SW480 (cell line): ENCODE measurements at regions not wholly inside any gene's neighbourhood (a gene's known extent, or its start where the extent isn't known, plus 50 kb on each side); places are given as distances from the start of the nearest gene placed in this dataset.

Source experiments
- DNase-seq: peaks from one replicate; pipeline ENCODE4 v3.0.0-alpha.2; 2016; ENCODE audit warnings: low spot score

GRCh38 chr2:117645458-117645857 lies 169.0 kb upstream of the DDX18 start:
- DNase-seq: no peak

- no peak for DNase-seq
These were observed 168.4 kb upstream of the DDX18 start for GRCh38 chr2:117646099-117646498.

DNA sequence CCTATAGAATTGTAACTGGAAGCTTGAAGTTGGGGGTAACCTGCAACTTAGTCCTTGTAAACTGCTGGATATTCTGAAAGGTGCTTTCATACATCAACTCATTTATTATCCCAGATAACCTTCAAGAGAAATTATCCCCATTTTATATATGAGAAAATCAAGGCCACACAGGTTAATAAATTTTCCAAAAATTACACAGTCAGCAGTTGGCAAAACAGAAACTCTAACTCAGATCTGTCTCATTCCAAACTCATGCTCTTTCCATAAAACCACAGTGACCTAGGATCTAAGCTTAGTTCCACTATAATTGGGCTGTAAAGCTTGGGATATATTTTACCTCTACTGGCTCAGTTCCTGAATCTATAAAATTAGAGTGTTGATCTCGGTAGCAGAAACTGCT lies 167.6 kb upstream of the DDX18 start:
- DNase-seq: no peak

DNA sequence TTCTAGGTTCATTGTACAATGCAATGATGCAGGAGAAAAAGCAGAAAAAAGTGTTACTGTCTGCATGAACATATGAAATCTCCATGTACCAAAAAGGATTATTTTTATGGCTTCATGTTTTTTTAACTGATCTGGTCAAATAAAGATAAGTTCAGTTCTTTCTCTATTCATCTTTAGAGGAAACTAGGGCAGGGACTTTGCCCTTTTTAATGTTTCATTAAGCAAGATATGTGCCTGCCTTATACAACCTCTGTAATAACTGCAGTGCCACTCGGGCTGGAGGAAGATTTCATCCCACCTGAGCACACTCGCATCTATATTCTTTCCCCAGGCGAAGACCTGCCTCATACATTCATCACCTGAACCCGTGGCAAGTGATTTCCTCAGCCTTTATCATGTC lies 157.9 kb upstream of the DDX18 start:
- DNase-seq: no peak

- DNase-seq: no peak
These were observed 152.9 kb upstream of the DDX18 start for GRCh38 chr2:117661619-117662018.

DNA sequence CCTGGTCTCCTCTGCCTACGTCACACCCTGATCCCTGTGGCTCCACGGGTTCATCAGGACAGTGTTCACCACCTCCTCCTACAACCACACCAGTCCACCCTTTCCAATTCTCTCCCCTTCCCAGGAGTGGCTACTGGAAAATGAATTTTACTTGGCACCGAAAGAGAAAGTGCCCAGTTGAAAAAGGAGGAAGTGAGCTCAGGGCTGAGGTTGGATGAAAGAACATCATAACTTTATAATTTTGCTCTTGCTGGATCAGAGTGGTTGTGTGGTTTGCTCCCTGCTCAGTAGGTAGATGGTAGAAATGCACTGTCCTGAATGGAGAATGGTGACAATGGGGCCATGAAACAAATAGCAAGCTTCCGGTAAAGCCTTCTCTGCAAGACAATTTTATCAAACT lies 140.3 kb upstream of the DDX18 start:
- DNase-seq: no peak

DNA sequence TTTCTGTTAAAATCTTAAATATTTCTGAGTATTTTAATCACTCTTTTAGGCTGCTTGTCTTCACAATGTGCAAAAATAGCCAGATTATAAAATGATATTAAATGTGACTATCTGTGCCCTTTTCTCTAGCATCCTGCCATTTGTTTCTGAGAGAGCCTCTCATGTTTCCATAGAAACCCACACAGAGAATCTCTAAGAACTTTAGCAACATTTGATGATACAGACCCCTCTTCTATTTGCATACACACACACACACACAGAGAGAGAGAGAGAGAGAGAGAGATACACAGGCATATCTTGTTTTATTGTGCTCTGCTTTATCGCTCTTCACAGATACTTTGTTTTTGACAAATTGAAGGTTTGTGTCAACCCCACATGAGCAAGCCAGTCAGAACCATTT lies 134.5 kb upstream of the DDX18 start:
- DNase-seq: no peak

GRCh38 chr2:117684919-117685318 lies 129.6 kb upstream of the DDX18 start:
- no peak for DNase-seq

DNA sequence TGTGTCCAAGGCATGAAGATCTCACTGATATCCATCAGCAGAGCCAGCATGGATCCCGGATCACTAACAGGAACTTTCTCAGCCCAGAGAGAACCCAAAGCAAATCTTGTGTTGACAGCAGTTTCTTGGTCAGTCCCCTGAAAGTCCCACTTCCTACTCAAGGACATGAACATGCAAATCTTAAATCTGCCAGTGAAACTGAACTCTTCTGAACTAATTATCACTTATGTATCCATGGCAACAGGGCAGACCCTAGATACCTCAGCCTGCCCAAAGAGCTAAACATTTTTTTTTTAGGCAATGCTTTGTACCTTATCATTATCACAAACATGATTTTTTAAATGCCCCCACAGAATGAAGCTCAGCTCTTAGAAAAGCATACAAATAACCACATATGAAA lies 127.8 kb upstream of the DDX18 start:
- DNase-seq: no peak

DNA sequence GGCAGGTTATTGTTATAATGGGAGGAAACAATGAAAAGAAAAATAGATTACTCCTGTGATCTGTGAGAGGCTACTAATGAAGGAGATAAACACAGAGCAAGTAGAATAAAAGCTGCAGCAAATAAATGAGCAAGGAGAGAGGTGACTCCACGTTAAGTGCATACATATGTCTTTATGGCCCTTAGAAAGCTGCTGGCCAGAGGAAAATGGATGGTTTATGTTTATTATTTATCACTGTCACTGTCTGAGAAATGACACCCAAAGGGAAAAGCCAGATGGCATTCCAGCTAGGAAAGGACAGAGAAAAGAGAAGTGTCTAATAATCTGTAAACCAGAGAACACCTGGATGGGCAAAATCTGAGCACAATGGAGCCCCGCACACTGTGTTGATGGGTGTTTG lies 122.9 kb upstream of the DDX18 start:
- no peak for DNase-seq

DNA sequence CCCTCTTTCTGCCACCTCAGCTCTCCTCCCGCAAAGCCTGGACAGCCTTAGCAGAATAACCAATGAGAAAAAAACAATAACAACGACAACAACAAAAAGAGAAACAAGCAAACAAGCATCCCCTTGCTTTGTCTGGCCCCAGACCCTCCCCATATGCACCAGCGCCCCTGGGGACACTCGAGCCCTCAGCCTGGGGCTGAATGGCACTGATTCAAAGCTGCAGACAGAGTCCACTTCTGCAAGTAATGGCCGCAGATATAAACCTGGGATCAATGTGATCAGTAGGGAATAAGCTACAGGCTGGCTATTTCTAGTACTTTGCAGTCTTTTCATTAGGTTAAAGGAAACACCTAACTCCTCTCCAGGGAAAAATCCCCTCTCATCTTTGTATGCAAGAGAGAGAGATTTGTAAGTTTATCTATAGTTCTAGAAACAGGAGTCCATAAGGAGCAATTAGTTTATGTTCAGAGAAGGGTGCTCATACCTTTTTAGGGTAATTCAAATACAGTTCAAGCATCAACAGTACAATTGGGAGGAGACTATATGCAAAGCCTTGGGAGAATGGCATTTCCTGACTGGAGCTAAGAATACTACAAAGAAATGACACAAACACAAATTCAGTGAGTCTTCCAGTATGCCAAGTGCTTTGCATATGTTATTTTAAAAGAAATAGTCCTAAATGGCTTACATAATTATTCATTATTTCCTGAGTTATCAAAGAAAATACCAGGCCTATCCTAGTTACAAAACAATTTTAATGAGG lies 122.3 kb upstream of the DDX18 start:
- no peak for DNase-seq

GRCh38 chr2:117693154-117693553 lies 121.3 kb upstream of the DDX18 start:
- no peak for DNase-seq

DNA sequence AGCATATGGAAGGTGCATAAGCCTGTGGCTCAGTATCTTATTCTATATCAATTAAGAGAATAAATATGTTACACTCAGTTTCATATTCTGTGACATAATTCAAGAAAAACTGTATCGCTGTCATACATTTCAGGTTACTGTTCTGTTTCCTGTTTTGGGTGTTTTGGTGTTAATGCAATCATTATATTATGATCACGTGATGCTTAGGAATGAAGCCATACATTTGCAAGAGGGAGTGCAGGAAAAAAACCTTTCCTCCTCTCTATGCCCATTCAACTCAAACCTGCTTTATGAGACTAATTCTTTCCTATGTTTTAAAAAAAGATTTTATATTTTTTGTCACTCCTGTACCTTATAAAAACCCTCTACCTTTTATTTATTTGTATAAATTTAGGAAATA lies 120.8 kb upstream of the DDX18 start:
- no peak for DNase-seq

DNA sequence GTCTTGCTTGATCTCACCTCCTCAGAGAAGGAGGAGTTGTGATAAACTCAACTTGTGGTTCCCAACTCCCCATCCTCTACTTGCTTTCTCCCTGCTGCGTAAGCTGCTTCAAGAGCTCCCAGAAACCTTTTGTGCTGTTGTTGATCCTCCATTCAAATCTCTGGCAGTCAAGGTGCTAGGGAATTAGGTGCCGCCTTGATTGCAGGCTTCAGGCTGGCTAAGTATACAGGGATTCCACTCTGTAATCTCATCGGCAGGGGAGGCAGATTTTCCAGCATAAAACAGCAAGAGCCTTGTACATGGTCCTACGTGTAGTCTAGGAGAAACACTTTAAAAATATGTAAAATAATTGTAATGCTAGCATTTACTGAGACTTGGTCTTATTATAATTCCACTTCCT lies 116.2 kb upstream of the DDX18 start:
- no peak for DNase-seq

DNA sequence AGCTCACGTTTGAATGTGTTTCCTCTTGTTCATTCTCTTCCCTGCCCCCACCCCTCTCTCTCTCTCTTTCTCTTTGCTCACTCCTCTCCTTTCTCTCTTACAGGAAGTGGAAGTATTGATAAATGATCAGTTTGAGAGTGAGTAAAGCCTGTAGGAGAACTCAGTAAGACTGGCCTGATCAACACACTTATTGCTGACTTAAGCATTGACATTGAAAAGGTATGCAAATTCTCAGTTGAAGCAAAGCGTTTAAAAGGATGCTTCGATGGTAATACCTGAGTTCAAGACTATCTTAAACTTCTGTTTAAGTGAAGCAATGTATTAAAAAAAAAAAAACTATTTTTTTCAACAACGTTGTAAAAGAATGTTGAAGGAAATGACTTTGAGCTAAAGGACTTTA lies 115.7 kb upstream of the DDX18 start:
- no peak for DNase-seq

DNA sequence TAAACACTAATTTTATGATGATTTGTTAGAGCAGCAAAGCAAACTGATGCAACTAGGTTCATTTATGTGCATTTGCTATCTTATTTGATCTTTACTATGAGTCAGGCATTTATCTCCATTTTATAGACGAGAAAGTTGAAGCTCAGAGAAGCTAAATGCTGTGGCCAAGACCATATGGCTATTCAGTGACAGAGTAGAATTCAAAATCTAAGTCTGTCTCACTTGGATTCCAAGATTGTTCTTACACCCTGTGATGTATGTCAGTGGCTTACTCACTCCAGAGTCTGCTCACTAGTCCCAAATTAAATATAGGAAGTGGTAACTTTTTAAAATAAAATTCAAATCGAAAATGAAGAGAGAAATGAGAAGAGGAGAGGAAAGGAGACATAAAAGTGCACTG lies 114.0 kb upstream of the DDX18 start:
- DNase-seq: no peak

GRCh38 chr2:117701365-117701764 lies 113.1 kb upstream of the DDX18 start:
- DNase-seq: no peak

DNA sequence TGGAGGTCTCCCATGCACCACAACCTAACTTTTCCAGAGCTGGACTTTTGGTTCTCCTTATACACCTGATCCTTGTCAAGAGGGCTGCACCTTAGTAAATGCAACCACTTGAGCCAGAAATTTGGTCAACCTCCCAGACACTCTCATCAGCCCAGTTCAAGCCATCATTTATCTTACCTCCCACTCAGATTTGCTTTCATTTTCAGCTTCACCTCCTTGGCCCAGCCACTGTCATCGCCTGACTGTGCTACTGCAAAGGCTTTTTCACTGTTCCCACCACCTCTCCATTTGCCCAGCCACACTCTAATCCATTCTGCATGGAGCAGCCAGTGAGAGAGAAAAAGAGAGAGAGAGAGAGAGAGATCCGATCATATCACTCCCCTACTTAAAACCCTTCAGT lies 112.4 kb upstream of the DDX18 start:
- no peak for DNase-seq

- DNase-seq: no peak
These were observed 110.6 kb upstream of the DDX18 start for GRCh38 chr2:117703858-117704257.

- no peak for DNase-seq
These were observed 109.7 kb upstream of the DDX18 start for GRCh38 chr2:117704818-117705217.

DNA sequence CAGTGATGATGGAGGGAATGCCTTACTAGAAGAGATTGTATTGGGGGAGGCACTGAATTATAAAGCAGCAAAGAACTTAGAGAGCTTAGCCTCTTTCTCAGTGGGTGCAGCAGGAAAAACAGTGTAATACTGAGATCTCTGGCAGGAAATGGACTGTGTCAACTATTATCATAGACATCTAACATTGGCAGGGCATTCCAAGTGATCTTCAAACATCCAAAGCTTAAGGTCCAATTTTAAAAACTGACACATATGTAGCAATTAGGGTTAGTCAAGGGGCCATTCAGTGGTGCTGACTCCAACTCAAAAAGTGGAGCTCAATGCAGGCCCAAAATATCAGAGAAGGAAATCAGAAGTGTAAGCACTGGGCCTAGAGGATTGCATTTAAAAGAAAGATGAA lies 106.6 kb upstream of the DDX18 start:
- DNase-seq: no peak

DNA sequence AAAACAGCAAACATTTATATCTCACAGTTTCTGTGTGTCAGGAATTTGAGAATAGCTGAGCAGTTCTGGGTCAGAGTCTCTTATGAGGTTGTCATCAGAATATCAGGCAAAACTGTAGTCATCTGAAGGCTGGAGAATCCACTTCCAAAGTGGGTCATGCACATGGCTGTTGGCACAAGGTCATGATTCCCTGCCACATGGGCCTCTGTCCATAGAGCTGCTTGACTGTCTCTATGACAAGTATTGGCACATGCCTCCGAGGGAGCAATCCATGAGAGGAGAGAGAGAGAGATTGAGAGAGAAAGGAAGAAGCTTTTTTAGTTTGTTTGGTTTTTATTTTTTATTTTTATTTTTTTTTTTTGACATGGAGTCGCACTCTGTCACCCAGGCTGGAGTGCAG lies 101.8 kb upstream of the DDX18 start:
- DNase-seq: no peak

DNA sequence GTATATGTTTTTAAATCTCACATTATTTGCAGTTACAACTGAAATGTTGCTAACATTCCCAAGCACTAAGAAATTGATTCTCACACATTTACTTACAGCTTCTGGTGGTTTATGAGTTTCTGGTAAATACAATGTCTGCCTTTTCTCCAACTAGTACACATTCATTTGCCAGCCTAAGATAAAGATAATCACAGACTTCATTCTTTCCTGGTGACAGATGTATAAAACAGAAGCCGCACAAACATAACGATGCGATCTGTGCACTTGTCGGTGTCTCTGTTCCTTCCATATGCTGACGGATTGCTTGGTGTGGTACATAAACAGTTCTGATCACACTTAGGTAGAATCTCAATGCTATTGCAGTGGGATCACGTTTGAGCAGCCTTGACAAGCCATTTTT lies 100.4 kb upstream of the DDX18 start:
- no peak for DNase-seq

- peak; percentile 39 for DNase-seq
These were observed 99.6 kb upstream of the DDX18 start for GRCh38 chr2:117714745-117715417.
